ENCODE measurements at regions not wholly inside any gene's neighbourhood (a gene's known extent, or its start where the extent isn't known, plus 50 kb on each side); places are given as distances from the start of the nearest gene placed in this dataset.

- no peak for DNase-seq
These were observed 1283.9 kb upstream of the CELF2 start for GRCh38 chr10:9733766-9734165.

- no peak for DNase-seq
These were observed 1283.5 kb upstream of the CELF2 start for GRCh38 chr10:9734218-9734617.

DNA sequence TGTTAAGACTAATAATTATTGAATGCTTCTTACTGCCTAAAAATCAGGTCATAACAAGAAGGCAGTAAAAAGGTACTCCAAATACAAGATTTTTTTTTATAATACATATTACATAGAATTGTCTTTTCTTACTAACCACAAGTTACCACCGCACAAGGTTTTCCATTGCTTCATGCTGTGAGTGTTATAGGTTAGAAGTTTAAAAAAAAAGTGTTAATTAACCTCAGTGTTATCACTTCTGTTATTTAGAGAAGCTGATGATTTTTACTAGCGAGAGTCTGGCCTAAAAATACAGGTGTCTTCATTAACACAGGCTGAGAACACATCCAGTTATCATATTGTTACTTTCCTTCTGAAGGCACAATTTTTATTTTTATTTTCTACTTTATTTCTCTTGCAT lies 1281.9 kb upstream of the CELF2 start:
- no peak for DNase-seq

- peak; percentile 18 for DNase-seq
These were observed 1274.0 kb upstream of the CELF2 start for GRCh38 chr10:9743639-9744038.

- no peak for DNase-seq
These were observed 1272.5 kb upstream of the CELF2 start for GRCh38 chr10:9745158-9745557.

DNA sequence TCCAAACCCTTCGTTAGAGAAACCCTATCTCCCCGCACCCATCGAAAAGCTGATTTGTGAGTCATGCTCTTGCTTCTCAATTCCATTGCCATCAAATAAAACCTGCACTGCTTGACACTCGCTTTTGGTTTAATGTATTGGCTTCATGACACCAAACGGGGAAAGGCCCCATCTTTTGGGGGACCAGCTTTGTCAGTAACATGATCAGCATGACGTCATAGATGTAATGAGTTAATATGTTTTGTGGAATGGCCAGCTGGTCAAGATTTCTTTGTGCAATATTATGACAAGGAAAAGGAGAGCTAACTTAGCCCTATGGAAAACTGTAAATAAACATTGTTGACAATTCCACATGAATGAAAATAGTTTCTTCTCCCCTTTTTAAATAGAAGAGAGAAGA lies 1260.5 kb upstream of the CELF2 start:
- no peak for DNase-seq

DNA sequence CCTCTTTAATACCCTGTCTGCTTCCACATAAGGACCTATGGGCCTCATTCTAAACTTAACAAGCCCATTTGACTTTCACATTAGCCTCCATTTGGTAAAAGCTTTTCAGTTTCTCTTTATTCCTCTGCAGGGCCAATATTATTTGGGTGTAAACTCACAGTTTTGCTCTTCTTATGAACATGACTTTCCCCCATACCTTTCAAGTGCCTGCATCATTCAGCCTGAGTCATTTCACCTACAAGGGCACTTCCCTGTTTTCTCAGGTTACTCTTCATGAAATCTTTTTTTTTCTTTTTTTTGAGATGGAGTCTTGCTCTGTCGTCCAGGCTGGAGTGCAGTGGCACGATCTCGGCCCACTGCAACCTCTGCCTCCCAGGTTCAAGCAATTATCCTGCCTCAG lies 1258.1 kb upstream of the CELF2 start:
- DNase-seq, result no peak

DNA sequence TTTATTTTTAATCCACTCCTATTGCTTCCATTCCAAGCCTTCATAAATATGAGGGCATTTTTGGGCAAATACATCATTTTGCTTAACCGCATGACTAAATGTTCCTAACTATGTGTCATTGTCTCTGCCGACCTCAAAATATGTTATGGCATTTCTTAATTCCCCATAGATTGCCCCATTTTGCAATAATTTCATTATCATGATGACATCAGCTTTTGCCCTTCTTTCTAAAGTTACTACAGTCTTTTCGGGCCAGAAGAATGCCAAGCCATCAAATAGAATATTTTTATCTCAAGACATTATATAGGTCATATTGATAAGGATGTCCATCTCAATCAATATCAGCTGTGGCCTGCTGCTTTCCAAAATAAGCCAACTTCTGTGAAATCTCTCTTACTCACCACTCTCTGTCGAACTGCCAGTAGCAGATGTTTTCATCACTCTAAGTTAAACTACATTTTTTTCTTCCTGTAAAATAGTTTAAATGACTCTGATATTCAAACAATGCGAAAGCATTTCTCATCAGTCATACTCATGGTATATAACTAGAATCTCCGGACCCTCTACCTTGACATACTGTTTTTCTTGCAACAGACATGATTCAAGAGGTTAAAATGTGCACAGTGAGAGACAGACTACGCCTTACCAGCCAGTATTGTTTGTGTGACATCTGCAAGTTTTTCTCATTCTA lies 1254.6 kb upstream of the CELF2 start:
- peak; percentile 27 for DNase-seq

GRCh38 chr10:9766762-9767161 lies 1250.9 kb upstream of the CELF2 start:
- DNase-seq, result peak; percentile 21

- DNase-seq, result no peak
These were observed 1236.0 kb upstream of the CELF2 start for GRCh38 chr10:9781666-9782065.

DNA sequence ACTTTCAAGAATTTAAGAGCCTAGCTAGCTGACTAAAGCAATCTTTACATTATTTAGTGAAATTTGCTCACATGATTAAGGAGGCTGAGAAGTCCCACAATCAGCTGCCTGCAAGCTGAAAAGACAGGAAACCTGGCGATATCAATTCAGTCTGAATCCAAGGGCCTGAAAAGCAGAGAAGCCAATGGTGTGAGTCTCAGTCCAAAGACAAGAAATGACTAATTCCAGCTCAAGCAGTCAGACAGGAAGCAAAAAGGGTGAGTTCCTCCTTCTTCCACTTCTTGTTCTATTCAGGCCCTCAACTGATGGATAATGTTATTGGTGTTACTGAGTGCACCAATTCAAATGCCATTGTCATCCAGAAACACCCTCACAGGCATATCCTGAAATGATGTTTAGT lies 1231.6 kb upstream of the CELF2 start:
- peak; percentile 9 for DNase-seq

- DNase-seq, result no peak
These were observed 1231.1 kb upstream of the CELF2 start for GRCh38 chr10:9786576-9786975.

- DNase-seq, result no peak
These were observed 1227.7 kb upstream of the CELF2 start for GRCh38 chr10:9789996-9790395.

DNA sequence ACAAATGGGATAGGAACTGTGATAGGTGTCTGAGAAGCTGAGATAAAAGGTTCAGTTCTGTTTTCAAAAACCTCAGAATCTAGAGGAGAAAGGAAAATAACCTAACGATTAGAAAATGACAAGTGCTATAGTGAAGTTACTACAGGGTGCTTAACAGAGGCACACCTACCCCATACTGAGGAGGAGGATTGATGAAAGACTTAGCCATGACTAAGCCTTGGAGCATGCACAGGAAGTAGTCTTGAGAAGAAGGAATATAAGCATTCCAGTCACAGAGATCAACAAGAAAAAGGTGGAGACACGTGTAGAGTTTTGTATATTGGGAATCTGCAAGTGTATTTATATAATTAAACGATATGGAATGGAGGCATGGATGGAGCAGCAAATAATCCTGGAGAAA lies 1225.5 kb upstream of the CELF2 start:
- no peak for DNase-seq

DNA sequence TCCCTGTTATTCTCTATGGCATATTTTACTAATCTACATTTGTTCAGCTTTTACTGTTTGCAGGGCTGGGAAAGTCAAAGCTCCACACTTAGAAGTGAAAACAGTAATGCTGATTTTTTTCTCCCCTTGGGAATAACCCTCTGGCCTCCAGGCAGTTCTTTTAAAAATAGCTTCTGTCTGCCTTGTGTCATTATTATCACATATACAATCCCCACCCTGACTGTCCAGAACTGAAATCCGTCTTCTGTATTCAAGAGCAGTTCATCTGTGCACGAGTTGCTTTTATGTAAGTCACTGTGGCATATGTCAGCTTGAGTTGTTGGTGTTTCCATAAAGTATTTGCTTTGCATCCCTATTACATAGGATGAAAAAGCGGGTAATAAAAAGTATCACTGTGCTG lies 1221.1 kb upstream of the CELF2 start:
- no peak for DNase-seq

DNA sequence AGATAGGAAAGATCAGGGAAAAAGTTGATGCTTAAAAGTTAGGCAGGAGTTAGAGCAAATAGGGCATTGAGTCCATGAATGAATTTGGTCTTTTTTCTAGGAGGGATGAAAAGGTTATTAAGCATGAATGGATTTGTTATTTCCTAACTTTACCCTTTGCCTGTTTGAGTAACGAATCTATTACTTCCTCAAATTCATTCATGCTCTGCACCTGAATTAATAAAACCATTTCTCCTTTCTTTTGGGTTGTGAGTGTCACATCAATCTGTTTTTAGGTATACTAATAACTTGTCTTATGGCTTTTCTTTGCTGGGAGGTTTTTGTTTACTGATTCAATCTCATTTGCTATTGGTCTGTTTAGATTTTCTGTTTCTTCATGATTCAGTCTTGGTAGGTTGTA lies 1217.7 kb upstream of the CELF2 start:
- no peak for DNase-seq

DNA sequence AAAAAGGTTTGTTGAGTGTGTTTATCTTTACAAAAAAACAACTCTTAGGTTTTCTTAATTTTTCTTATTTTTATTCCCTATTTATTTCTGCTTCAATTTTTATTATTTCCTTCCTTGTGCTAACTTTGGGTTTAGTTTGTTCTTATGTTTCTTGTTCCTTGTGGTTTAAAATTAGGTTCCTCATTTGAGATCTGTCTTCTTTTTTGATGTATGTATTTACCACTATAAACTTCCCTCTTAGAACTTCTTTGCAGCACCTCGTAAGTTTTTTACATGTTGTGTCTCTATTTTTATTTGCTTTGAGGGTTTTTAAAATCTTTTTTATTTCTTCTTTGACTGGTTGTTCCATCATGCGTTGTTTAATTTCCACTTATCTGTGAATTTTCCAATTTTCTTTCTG lies 1217.1 kb upstream of the CELF2 start:
- DNase-seq, result no peak

DNA sequence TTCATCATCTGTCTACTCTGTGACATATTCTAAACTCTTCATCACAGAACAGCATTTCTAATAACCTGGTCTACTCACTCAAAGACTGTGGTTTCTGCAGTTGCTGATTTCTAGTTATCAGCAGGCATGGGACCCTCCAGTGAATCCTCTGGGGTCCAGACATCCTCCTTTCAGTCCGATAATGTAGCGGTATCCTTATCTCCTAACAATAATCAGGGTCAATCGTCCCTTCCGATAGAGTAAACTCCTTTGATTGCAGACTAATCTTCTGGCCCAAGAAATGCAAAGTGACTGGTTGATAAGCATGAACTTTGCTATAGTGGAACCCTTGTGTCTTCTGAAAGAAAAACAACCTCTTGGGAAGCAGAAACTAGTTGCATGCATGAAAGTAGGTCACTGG lies 1209.8 kb upstream of the CELF2 start:
- DNase-seq, result peak; percentile 60

GRCh38 chr10:9811601-9812000 lies 1206.1 kb upstream of the CELF2 start:
- DNase-seq, result no peak

DNA sequence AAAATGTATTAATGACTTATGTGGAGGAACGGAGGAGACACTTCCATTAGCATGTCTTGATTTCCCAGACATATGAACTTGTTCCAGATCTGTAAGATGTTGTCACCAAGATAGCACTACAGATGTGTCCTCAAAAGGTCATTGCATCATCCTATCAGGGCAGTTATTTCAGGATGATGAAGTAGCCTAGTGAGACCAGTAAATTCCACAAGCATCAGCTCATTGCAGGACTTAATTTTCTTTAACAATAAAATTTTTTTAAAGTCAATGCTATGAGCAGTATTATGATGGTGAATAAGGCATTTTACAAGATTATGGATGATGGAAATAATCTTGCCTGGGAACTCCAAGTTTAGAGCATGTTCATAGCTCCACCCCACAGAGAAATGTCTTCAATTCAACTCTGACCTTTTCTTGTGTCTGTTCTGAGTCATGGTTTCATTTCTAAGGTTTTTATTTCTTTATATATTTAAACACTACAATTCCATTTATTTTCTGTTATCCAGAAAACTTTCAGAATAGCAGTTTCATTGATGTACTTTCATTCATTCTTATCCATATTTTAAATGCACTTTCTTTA lies 1203.3 kb upstream of the CELF2 start:
- DNase-seq, result no peak

DNA sequence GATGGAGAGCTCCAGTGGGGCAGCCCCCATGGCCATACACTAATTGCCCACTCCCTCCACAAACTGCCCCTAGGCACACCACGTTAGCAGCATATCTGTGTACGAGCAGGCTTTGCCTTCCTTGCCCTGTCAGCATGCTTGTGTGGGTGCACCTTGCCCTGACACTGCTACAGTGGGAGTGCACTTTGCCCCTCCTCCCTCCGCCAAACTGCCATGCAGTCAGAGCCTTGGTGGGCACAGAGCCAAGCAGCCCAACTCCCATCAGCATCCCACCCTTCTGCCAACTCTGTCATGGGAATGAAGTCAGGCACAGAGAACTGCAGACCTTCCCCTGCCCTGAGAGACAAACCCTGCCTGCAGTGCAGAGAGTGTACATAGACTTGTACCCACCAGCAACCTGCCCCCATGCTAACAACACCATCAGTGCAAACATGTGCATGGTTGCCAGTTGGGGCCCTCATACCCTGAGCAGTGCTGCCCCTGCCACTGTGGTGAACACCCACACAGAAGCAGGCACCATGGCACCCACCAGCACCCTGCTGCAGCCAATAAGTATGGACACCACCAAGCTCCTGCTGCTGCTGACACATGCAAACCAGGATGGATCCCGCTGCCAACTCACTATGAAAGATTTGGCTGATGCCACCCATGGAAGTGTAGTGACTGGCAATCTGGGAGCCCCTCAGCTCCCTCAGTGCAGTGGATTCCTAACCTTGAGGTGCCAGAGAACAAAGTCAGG lies 1197.7 kb upstream of the CELF2 start:
- no peak for DNase-seq

- no peak for DNase-seq
These were observed 1194.3 kb upstream of the CELF2 start for GRCh38 chr10:9823268-9823930.

- peak; percentile 67 for DNase-seq
These were observed 1193.0 kb upstream of the CELF2 start for GRCh38 chr10:9824631-9825071.
